ENCODE measurements at regions not wholly inside any gene's neighbourhood (a gene's known extent, or its start where the extent isn't known, plus 50 kb on each side); places are given as distances from the start of the nearest gene placed in this dataset.

DNA sequence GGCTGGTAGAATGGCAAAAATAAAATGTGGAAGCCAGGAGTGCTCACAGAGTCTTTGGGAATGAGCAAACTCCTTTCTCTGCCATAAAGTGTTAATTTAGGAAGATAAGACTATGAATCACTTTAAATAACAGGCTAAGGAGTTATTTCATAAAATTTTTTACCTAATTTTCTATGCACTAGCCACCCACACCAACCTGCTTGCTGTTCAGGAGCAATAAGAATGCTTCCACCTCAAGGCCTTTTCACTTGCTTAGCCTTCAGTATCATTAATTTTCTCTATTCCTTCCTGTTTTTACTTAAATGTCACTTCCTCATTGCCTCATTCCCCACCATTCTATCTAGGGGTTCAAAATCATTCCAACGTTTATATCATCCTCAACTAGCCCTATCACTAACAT is 326.8 kb downstream of the CCER1 start:
- Mint-ChIP-seq H3K36me3 (peaks cover 2% of the 10 kb centered on the region), H3K9me3 (peaks cover 6% of the 10 kb centered on the region), H3K27me3 (ENCODE audit: low read depth) (no peaks in the 10 kb centered on the region), H3K27ac (no peak overlapping the region), H3K4me1 (peaks cover 16% of the 10 kb centered on the region), H3K4me3 (no peak overlapping the region)
- no peak for DNase-seq (ENCODE audit: low spot score in 2 of 2, unreplicated experiment in 2 of 2)
- TF ChIP-seq, protein P1, sequence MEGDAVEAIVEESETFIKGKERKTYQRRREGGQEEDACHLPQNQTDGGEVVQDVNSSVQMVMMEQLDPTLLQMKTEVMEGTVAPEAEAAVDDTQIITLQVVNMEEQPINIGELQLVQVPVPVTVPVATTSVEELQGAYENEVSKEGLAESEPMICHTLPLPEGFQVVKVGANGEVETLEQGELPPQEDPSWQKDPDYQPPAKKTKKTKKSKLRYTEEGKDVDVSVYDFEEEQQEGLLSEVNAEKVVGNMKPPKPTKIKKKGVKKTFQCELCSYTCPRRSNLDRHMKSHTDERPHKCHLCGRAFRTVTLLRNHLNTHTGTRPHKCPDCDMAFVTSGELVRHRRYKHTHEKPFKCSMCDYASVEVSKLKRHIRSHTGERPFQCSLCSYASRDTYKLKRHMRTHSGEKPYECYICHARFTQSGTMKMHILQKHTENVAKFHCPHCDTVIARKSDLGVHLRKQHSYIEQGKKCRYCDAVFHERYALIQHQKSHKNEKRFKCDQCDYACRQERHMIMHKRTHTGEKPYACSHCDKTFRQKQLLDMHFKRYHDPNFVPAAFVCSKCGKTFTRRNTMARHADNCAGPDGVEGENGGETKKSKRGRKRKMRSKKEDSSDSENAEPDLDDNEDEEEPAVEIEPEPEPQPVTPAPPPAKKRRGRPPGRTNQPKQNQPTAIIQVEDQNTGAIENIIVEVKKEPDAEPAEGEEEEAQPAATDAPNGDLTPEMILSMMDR (IDR thresholded peaks at IDR 0.05; ENCODE audit: unreplicated experiment), result no peak

DNA sequence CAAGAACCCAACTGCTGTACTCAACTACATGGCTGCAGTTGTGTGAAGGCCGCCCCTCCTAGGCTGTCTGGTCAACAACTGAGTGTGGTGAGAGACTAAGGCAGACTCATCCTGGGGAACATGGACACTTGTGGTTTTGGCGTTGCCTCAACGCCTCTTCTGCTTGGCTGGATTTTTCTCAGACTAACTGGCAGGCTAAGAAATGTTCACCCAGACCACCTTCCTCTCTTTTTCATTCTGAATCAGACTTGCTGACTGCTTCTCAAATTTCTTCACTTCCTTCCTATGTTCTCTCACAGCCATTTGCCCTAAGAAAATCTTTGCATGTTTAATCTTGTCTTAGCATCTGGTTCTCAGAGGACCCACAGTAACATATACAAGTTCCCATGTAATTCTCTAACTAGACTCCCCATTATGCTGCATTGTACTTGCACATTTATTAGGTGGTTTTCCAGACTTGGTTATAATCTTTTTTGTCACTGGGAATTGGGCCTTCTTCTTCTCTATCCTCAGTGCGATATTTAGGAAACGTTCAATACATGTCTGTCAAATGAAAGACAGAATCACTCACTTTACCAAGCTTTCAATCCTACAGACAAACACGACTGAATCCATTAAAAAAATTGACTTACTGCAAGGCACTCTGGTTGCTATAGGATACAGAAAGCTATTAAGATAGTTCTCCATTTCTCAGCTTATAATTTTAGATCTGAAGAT is 327.6 kb downstream of the CCER1 start:
- DNase-seq (ENCODE audit: low spot score in 2 of 2, unreplicated experiment in 2 of 2), result no peak
- TF ChIP-seq, protein P1 (IDR thresholded peaks at IDR 0.05; ENCODE audit: unreplicated experiment), result no peak

DNA sequence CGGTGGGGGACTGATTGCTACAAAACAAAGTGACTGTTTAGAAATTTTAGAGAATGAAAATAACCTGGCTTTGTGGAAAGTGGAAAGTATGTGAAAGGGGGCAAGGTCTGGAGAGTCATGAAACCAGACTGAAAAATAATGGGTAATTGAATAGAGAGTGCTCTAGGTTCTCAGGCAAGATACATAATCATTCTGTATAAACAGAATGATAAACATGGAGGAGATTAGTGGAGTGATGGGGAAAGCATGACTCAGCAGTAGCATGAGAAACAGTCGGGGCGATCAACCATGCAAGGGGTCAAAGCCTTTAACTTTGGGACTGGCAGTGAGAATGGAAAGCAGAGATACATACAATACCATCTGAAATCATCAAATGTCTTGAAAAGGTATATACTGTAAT is 332.5 kb downstream of the CCER1 start:
- H3K27ac Mint-ChIP-seq, result peak overlapping the region; percentile 6
- TF ChIP-seq, protein P1 (IDR thresholded peaks at IDR 0.05; ENCODE audit: unreplicated experiment), result no peak
- H3K4me3 Mint-ChIP-seq, result no peak overlapping the region
- H3K27me3 Mint-ChIP-seq (ENCODE audit: low read depth), result no peaks in the 10 kb centered on the region
- DNase-seq (ENCODE audit: low spot score in 2 of 2, unreplicated experiment in 2 of 2), result no peak
- no peaks in the 10 kb centered on the region for H3K9me3 Mint-ChIP-seq
- H3K36me3 Mint-ChIP-seq, result no peaks in the 10 kb centered on the region
- peaks cover 7% of the 10 kb centered on the region for H3K4me1 Mint-ChIP-seq

More for the DNA sequence above, 327.6 kb downstream of the CCER1 start:
- H3K27ac Mint-ChIP-seq, result no peak overlapping the region
- H3K4me3 Mint-ChIP-seq, result no peak overlapping the region
- H3K4me1 Mint-ChIP-seq, result peaks cover 18% of the 10 kb centered on the region
- H3K27me3 Mint-ChIP-seq (ENCODE audit: low read depth), result no peaks in the 10 kb centered on the region
- H3K9me3 Mint-ChIP-seq, result no peaks in the 10 kb centered on the region
- H3K36me3 Mint-ChIP-seq, result no peaks in the 10 kb centered on the region

GRCh38 chr12:90621927-90622326 is 333.0 kb downstream of the CCER1 start:
- no peaks in the 10 kb centered on the region for H3K27me3 Mint-ChIP-seq (ENCODE audit: low read depth)
- H3K4me1 Mint-ChIP-seq, result peaks cover 4% of the 10 kb centered on the region
- H3K27ac Mint-ChIP-seq, result no peak overlapping the region
- no peak overlapping the region for H3K4me3 Mint-ChIP-seq
- H3K36me3 Mint-ChIP-seq, result no peaks in the 10 kb centered on the region
- TF ChIP-seq, protein P1 (IDR thresholded peaks at IDR 0.05; ENCODE audit: unreplicated experiment), result no peak
- no peaks in the 10 kb centered on the region for H3K9me3 Mint-ChIP-seq
- no peak for DNase-seq (ENCODE audit: low spot score in 2 of 2, unreplicated experiment in 2 of 2)

GRCh38 chr12:90619943-90620342 is 335.0 kb downstream of the CCER1 start:
- Mint-ChIP-seq H3K27ac (no peak overlapping the region), H3K27me3 (ENCODE audit: low read depth) (no peaks in the 10 kb centered on the region), H3K4me1 (peaks cover 4% of the 10 kb centered on the region), H3K36me3 (no peaks in the 10 kb centered on the region), H3K4me3 (no peak overlapping the region), H3K9me3 (peaks cover 7% of the 10 kb centered on the region)
- DNase-seq (ENCODE audit: low spot score in 2 of 2, unreplicated experiment in 2 of 2), result no peak
- TF ChIP-seq, protein P1 (IDR thresholded peaks at IDR 0.05; ENCODE audit: unreplicated experiment), result no peak

All from mesothelial cell of epicardium (in vitro differentiated cells).